ENCODE measurements at regions not wholly inside any gene's neighbourhood (a gene's known extent, or its start where the extent isn't known, plus 50 kb on each side); places are given as distances from the start of the nearest gene placed in this dataset.
"Not testable (repeated sequence)": the region's sequence is repeated elsewhere in the genome, so short reads cannot be mapped to it uniquely, and the experiment has no call there.

DNA sequence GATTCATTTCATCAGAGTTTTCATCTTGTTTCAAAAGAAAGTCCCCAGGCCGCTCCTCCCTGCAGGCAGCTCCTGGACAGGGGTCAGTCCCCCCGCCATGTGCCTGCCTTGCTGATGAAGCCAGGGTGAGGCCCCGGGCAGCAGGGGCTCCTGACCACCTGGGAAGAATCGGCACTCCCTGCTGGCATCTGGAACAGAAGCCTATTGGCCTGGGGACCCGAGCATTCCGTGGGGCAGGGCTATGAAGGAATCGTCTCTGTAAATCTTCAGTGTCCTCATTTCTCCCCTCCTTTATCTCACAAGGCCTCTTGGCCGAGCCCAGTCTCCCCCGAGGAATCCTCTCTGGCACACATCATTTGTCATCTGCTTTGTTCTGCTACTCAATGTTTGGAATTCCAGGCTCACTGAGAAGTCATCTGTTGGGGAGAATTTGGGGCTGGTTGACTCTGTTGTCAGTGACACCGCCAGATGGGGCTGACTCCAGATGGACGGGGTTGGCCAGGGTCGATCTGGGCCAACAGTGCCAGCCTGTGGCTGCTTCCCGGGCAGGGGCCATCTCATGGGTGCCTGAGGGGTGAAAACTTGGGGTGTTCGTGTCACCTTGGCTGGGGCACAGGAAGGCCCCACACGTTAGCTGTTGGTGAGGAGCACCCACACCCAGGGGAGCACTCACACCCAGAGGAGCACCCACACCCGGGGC, 184.6 kb downstream of the LAT start:
- TF ChIP-seq, protein P1, sequence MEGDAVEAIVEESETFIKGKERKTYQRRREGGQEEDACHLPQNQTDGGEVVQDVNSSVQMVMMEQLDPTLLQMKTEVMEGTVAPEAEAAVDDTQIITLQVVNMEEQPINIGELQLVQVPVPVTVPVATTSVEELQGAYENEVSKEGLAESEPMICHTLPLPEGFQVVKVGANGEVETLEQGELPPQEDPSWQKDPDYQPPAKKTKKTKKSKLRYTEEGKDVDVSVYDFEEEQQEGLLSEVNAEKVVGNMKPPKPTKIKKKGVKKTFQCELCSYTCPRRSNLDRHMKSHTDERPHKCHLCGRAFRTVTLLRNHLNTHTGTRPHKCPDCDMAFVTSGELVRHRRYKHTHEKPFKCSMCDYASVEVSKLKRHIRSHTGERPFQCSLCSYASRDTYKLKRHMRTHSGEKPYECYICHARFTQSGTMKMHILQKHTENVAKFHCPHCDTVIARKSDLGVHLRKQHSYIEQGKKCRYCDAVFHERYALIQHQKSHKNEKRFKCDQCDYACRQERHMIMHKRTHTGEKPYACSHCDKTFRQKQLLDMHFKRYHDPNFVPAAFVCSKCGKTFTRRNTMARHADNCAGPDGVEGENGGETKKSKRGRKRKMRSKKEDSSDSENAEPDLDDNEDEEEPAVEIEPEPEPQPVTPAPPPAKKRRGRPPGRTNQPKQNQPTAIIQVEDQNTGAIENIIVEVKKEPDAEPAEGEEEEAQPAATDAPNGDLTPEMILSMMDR (tag by site-specific recombination; IDR thresholded peaks at IDR 0.05): not testable (repeated sequence)
- TF ChIP-seq ZNF544 (tag by site-specific recombination; IDR thresholded peaks at IDR 0.05); ZNF530 (tag by site-specific recombination; IDR thresholded peaks at IDR 0.05; ENCODE audit: low read depth); ZNF521 (tag by site-specific recombination; IDR thresholded peaks at IDR 0.05); ZNF423 (tag by site-specific recombination; IDR thresholded peaks at IDR 0.05); YY1 (tag by site-specific recombination; IDR thresholded peaks at IDR 0.05); ZNF843 (tag by site-specific recombination; IDR thresholded peaks at IDR 0.05); ZNF677 (tag by site-specific recombination; IDR thresholded peaks at IDR 0.05); ZNF311 (tag by site-specific recombination; IDR thresholded peaks at IDR 0.05; ENCODE audit: borderline replicate concordance); ZNF266 (tag by site-specific recombination; IDR thresholded peaks at IDR 0.05; ENCODE audit: low read depth); ZNF155 (tag by site-specific recombination; IDR thresholded peaks at IDR 0.05): not testable (repeated sequence)
- TF ChIP-seq, protein P2, sequence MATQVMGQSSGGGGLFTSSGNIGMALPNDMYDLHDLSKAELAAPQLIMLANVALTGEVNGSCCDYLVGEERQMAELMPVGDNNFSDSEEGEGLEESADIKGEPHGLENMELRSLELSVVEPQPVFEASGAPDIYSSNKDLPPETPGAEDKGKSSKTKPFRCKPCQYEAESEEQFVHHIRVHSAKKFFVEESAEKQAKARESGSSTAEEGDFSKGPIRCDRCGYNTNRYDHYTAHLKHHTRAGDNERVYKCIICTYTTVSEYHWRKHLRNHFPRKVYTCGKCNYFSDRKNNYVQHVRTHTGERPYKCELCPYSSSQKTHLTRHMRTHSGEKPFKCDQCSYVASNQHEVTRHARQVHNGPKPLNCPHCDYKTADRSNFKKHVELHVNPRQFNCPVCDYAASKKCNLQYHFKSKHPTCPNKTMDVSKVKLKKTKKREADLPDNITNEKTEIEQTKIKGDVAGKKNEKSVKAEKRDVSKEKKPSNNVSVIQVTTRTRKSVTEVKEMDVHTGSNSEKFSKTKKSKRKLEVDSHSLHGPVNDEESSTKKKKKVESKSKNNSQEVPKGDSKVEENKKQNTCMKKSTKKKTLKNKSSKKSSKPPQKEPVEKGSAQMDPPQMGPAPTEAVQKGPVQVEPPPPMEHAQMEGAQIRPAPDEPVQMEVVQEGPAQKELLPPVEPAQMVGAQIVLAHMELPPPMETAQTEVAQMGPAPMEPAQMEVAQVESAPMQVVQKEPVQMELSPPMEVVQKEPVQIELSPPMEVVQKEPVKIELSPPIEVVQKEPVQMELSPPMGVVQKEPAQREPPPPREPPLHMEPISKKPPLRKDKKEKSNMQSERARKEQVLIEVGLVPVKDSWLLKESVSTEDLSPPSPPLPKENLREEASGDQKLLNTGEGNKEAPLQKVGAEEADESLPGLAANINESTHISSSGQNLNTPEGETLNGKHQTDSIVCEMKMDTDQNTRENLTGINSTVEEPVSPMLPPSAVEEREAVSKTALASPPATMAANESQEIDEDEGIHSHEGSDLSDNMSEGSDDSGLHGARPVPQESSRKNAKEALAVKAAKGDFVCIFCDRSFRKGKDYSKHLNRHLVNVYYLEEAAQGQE (tag by site-specific recombination; IDR thresholded peaks at IDR 0.05): not testable (repeated sequence)
- TF ChIP-seq, protein P3, sequence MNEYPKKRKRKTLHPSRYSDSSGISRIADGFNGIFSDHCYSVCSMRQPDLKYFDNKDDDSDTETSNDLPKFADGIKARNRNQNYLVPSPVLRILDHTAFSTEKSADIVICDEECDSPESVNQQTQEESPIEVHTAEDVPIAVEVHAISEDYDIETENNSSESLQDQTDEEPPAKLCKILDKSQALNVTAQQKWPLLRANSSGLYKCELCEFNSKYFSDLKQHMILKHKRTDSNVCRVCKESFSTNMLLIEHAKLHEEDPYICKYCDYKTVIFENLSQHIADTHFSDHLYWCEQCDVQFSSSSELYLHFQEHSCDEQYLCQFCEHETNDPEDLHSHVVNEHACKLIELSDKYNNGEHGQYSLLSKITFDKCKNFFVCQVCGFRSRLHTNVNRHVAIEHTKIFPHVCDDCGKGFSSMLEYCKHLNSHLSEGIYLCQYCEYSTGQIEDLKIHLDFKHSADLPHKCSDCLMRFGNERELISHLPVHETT (tag by site-specific recombination; IDR thresholded peaks at IDR 0.05): not testable (repeated sequence)
- TF ChIP-seq, protein P4, sequence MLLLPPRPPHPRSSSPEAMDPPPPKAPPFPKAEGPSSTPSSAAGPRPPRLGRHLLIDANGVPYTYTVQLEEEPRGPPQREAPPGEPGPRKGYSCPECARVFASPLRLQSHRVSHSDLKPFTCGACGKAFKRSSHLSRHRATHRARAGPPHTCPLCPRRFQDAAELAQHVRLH (tag by site-specific recombination; IDR thresholded peaks at IDR 0.05): not testable (repeated sequence)
